ENCODE measurements at regions not wholly inside any gene's neighbourhood (a gene's known extent, or its start where the extent isn't known, plus 50 kb on each side); places are given as distances from the start of the nearest gene placed in this dataset.

DNA sequence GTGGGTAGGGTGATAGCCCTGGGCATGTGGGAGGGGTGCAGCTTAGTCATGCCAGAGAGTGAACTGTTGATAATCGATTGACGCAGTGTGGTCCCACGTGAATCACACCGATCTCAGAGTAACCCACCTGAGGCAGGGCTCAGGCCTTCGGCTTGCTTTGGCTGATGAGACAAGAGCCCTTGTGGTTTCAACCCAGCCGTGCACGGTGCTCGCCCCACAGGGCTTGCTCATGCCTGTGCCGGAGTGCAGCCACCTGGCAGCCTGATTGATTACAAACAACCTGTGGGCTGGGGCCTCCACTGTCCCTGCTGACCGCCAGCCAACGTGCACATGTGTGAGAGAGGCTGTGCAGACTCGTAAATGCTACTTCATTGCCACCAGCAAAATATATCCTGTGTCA, 144.9 kb upstream of the ADARB2 start:
- no peak for TF ChIP-seq POLR2AphosphoS5 (IDR thresholded peaks at IDR 0.05; ENCODE audit: insufficient read depth in 1 of 2, low read depth in 1 of 2)
- no peak for TF ChIP-seq POLR2A (IDR thresholded peaks at IDR 0.05)
- TF ChIP-seq, protein P1, sequence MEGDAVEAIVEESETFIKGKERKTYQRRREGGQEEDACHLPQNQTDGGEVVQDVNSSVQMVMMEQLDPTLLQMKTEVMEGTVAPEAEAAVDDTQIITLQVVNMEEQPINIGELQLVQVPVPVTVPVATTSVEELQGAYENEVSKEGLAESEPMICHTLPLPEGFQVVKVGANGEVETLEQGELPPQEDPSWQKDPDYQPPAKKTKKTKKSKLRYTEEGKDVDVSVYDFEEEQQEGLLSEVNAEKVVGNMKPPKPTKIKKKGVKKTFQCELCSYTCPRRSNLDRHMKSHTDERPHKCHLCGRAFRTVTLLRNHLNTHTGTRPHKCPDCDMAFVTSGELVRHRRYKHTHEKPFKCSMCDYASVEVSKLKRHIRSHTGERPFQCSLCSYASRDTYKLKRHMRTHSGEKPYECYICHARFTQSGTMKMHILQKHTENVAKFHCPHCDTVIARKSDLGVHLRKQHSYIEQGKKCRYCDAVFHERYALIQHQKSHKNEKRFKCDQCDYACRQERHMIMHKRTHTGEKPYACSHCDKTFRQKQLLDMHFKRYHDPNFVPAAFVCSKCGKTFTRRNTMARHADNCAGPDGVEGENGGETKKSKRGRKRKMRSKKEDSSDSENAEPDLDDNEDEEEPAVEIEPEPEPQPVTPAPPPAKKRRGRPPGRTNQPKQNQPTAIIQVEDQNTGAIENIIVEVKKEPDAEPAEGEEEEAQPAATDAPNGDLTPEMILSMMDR (IDR thresholded peaks at IDR 0.05): no peak
- intact Hi-C loops (cut with DNase I): no loop called here
- Histone ChIP-seq H3K4me3 (no peak overlapping the region), H3K4me1 (no peaks in the 10 kb centered on the region), H3K36me3 (no peaks in the 10 kb centered on the region), H3K9me3 (no peaks in the 10 kb centered on the region), H3K27me3 (no peaks in the 10 kb centered on the region), H3K27ac (no peak overlapping the region)
- DNase-seq (ENCODE audit: extremely low spot score in 2 of 2): no peak

DNA sequence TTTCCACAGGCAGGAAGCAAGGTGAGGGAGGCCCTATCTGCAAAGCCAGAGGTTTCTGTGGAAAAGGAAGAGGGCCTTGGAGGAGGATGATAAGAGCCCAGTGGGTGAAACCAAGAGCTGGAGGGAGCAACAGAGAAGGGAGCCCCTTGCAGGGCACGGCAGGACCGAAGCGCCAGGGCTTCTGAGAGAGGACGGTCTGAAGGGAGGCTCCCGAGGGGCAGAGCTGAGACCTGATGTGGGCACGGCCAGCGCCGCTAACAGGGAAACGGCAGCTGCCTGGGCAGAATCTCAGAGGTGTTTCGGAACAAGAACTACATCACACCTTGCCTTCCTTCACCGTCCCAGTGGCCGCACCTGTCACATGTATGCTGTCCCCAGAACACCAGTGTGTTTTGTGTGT, 144.3 kb upstream of the ADARB2 start:
- no peak for DNase-seq (ENCODE audit: extremely low spot score in 2 of 2)
- Histone ChIP-seq H3K4me1 (no peaks in the 10 kb centered on the region), H3K9me3 (no peaks in the 10 kb centered on the region), H3K36me3 (no peaks in the 10 kb centered on the region), H3K27ac (no peak overlapping the region), H3K4me3 (no peak overlapping the region), H3K27me3 (no peaks in the 10 kb centered on the region)
- intact Hi-C loops (cut with DNase I): no loop called here
- TF ChIP-seq POLR2A (IDR thresholded peaks at IDR 0.05) (no peak), POLR2AphosphoS5 (IDR thresholded peaks at IDR 0.05; ENCODE audit: insufficient read depth in 1 of 2, low read depth in 1 of 2) (no peak)
- TF ChIP-seq, protein P1 (IDR thresholded peaks at IDR 0.05): no peak

DNA sequence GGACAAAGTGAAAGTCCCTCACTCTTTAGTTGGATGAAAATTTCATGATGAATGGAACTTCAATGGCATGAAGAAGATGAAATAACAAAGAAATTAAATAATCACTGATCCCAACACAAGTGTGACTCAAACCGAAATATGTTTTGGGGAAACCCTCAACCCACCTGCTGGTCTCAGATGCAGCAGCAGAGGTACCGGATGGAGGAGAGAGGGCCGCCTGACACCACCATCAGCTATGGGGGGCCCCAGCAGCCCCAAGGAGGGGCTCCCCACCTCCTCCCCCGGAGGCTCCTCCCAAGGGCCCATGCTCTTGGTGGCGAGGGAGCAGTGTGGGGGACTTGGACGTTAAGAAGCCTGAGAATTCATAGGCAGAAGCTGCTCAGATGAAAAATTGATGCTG, 137.2 kb upstream of the ADARB2 start:
- TF ChIP-seq POLR2AphosphoS5 (IDR thresholded peaks at IDR 0.05; ENCODE audit: insufficient read depth in 1 of 2, low read depth in 1 of 2) (no peak), POLR2A (IDR thresholded peaks at IDR 0.05) (no peak)
- TF ChIP-seq, protein P1 (IDR thresholded peaks at IDR 0.05): no peak
- no peaks in the 10 kb centered on the region for H3K9me3 ChIP-seq
- intact Hi-C loops (cut with DNase I): no loop called here
- H3K27me3 ChIP-seq: no peaks in the 10 kb centered on the region
- no peak for DNase-seq (ENCODE audit: extremely low spot score in 2 of 2)
- H3K4me1 ChIP-seq: no peaks in the 10 kb centered on the region
- no peak overlapping the region for H3K4me3 ChIP-seq
- H3K36me3 ChIP-seq: no peaks in the 10 kb centered on the region
- no peak overlapping the region for H3K27ac ChIP-seq

- no peak overlapping the region for H3K4me3 ChIP-seq
- H3K27me3 ChIP-seq: no peaks in the 10 kb centered on the region
- H3K4me1 ChIP-seq: no peaks in the 10 kb centered on the region
- no peak for TF ChIP-seq POLR2AphosphoS5 (IDR thresholded peaks at IDR 0.05; ENCODE audit: insufficient read depth in 1 of 2, low read depth in 1 of 2)
- TF ChIP-seq POLR2A (IDR thresholded peaks at IDR 0.05): no peak
- TF ChIP-seq, protein P1 (IDR thresholded peaks at IDR 0.05): no peak
- intact Hi-C loops (cut with DNase I): no loop called here
- H3K27ac ChIP-seq: no peak overlapping the region
- H3K36me3 ChIP-seq: no peaks in the 10 kb centered on the region
- no peaks in the 10 kb centered on the region for H3K9me3 ChIP-seq
- no peak for DNase-seq (ENCODE audit: extremely low spot score in 2 of 2)
These were observed 136.5 kb upstream of the ADARB2 start for GRCh38 chr10:1873661-1874315.

- intact Hi-C loops (cut with DNase I): no loop called here
- H3K27me3 ChIP-seq: no peaks in the 10 kb centered on the region
- DNase-seq (ENCODE audit: extremely low spot score in 2 of 2): no peak
- TF ChIP-seq, protein P1 (IDR thresholded peaks at IDR 0.05): no peak
- TF ChIP-seq POLR2A (IDR thresholded peaks at IDR 0.05) (no peak), POLR2AphosphoS5 (IDR thresholded peaks at IDR 0.05; ENCODE audit: insufficient read depth in 1 of 2, low read depth in 1 of 2) (no peak)
- no peaks in the 10 kb centered on the region for H3K36me3 ChIP-seq
- no peaks in the 10 kb centered on the region for H3K4me1 ChIP-seq
- no peak overlapping the region for H3K27ac ChIP-seq
- H3K9me3 ChIP-seq: no peaks in the 10 kb centered on the region
- no peak overlapping the region for H3K4me3 ChIP-seq
These were observed 134.9 kb upstream of the ADARB2 start for GRCh38 chr10:1872151-1872726.
